SU-DHL-6 (cell line): ENCODE measurements at regions not wholly inside any gene's neighbourhood (a gene's known extent, or its start where the extent isn't known, plus 50 kb on each side); places are given as distances from the start of the nearest gene placed in this dataset.

Experiments used
- CTCF ChIP-seq: fragments of 200-600 bp; sonication (generic); IDR thresholded peaks from one replicate; pipeline ENCODE4 v1.5.1; 2017; ENCODE audit warnings: antibody characterized with exemption, mild to moderate bottlenecking, low read length, moderate library complexity; ENCODE audit not compliant: insufficient read depth, poor library complexity, severe bottlenecking
- EZH2phosphoT487 ChIP-seq: fragments of 200-600 bp; sonication (generic), shearing (Covaris generic); conservative IDR thresholded peaks from 2 replicates; pipeline ENCODE4 v1.6.1; 2018; ENCODE audit warnings: mild to moderate bottlenecking, antibody characterized with exemption, low read length, moderate library complexity, mixed read lengths

- TF ChIP-seq CTCF (no peak), EZH2phosphoT487 (no peak)
Observed at GRCh38 chr10:111151595-111152307, 74.9 kb downstream of the ADRA2A start.
